HepG2 (cell line): ENCODE measurements at regions not wholly inside any gene's neighbourhood (a gene's known extent, or its start where the extent isn't known, plus 50 kb on each side); places are given as distances from the start of the nearest gene placed in this dataset.

Source experiments
- ATAC-seq: fragments of 200-7000 bp; cut with Tn5 transposase; 3 replicates; pipeline ENCODE4 v1.9.1; 2020; ENCODE audit warnings: mild to moderate bottlenecking, moderate library complexity
- BruUV-seq: library from RNA; stranded (reverse); fragments of 400-500 nt; replicated peaks from 2 replicates; lab custom pipeline; 2021; lab: Mats Ljungman, UMichigan
- CTCF ChIA-PET: fragments of 300-600 bp; formaldehyde crosslinking; extraction: SDS; loops from one replicate; lab custom pipeline; 2021; ENCODE audit warnings: low total read pairs, inconsistent platforms, low intra/inter-chr PET ratio; lab: Yijun Ruan, JAX
- POLR2A ChIA-PET: fragments of 350-600 bp; sonication (Branson Sonifier 250); formaldehyde crosslinking; loops from one replicate; lab custom pipeline; 2020; ENCODE audit warnings: antibody characterized with exemption, inconsistent platforms; lab: Yijun Ruan, JAX
- DNase-seq: peaks from one replicate; pipeline ENCODE4 v3.0.0-alpha.2; 2015; ENCODE audit warnings: low spot score
- FAIRE-seq: peaks from 3 replicates; lab custom pipeline; 2011; peaks lifted over from hg19 to GRCh38; lab: Jason Lieb, UNC
- H2AFZ ChIP-seq: one replicate; pipeline ENCODE4 v1.6.1; 2011; ENCODE audit warnings: low read length, inconsistent platforms
- H3K27ac ChIP-seq: fragments of 300-600 bp; 3 replicates; pipeline ENCODE4 v1.8.0; 2011; ENCODE audit warnings: mixed run types, mild to moderate bottlenecking, mixed read lengths, low read length, inconsistent platforms; ENCODE audit not compliant: insufficient read depth; ENCODE audit errors: extremely low read length
- H3K27me3 ChIP-seq, 2 experiments: fragments of 200-600 bp in 1 of 2; 2 replicates in 1 of 2; 3 replicates in 1 of 2; pipeline versions ENCODE4 v1.6.0 to v1.8.0; 2011; ENCODE audit warnings: low read length in 2 of 2, mild to moderate bottlenecking in 2 of 2, moderate library complexity in 2 of 2, inconsistent platforms in 1 of 2; ENCODE audit not compliant: insufficient read depth in 2 of 2, control insufficient read depth in 1 of 2
- H3K36me3 ChIP-seq, 2 experiments: fragments of 200-600 bp in 1 of 2; replicated peaks in 1 of 2; 2 replicates in 1 of 2; 3 replicates in 1 of 2; pipeline versions ENCODE4 v1.5.1 to v1.8.0; 2011; ENCODE audit warnings: low read length in 2 of 2, inconsistent platforms in 1 of 2; ENCODE audit not compliant: insufficient read depth in 2 of 2, control insufficient read depth in 1 of 2
- H3K4me1 ChIP-seq: 2 replicates; pipeline ENCODE4 v1.5.1; 2012; ENCODE audit warnings: low read length, inconsistent platforms; ENCODE audit not compliant: insufficient read depth
- H3K4me2 ChIP-seq: 2 replicates; pipeline ENCODE4 v1.6.0; 2011; ENCODE audit warnings: low read depth, low read length, inconsistent platforms
- H3K4me3 ChIP-seq, 3 experiments: fragments of 200-600 bp in 1 of 3; sonication (generic), shearing (Covaris generic) in 1 of 3; replicated peaks in 1 of 3; 2 replicates each; pipeline ENCODE4 v1.5.1; 2011 to 2016; ENCODE audit warnings: low read length in 3 of 3, inconsistent platforms in 2 of 3, low read depth in 2 of 3, mild to moderate bottlenecking in 2 of 3, control low read depth in 1 of 3, mixed read lengths in 1 of 3; ENCODE audit not compliant: insufficient read depth in 1 of 3
- H3K79me2 ChIP-seq: one replicate; pipeline ENCODE4 v1.6.1; 2011; ENCODE audit warnings: low read length, inconsistent platforms; ENCODE audit not compliant: insufficient read depth
- H3K9ac ChIP-seq: 2 replicates; pipeline ENCODE4 v1.6.0; 2011; ENCODE audit warnings: mild to moderate bottlenecking, low read depth, low read length, inconsistent platforms; ENCODE audit not compliant: insufficient read depth
- H3K9me3 ChIP-seq: 2 replicates; pipeline ENCODE4 v1.5.1; 2012; ENCODE audit warnings: mild to moderate bottlenecking, low read length
- H4K20me1 ChIP-seq: 2 replicates; pipeline ENCODE4 v1.6.0; 2011; ENCODE audit warnings: inconsistent platforms, mild to moderate bottlenecking, low read length, moderate library complexity; ENCODE audit not compliant: insufficient read depth
- CAMTA2 ChIP-seq: sonication (generic); formaldehyde crosslinking; IDR thresholded peaks from 2 replicates; pipeline ENCODE4 v1.4.0; 2020; ENCODE audit warnings: mild to moderate bottlenecking, missing genetic modification reagents, borderline replicate concordance
- DDIT3 ChIP-seq: sonication (generic); formaldehyde crosslinking; IDR thresholded peaks from 2 replicates; pipeline ENCODE4 v1.4.0; 2020; ENCODE audit warnings: mild to moderate bottlenecking, missing genetic modification reagents
- EP300 ChIP-seq, 3 experiments: sonication (generic) in 1 of 3; formaldehyde crosslinking in 1 of 3; IDR thresholded peaks; 2 replicates each; pipeline versions ENCODE4 v1.5.1 to v1.6.1; 2011 to 2020; ENCODE audit warnings: low read depth in 2 of 3, low read length in 2 of 3, borderline replicate concordance in 1 of 3, improper control_type of control experiment in 1 of 3, mild to moderate bottlenecking in 1 of 3, missing genetic modification reagents in 1 of 3, moderate library complexity in 1 of 3
- HOXA3 ChIP-seq: sonication (generic); formaldehyde crosslinking; IDR thresholded peaks from 2 replicates; pipeline ENCODE4 v1.5.0; 2020; ENCODE audit warnings: missing genetic modification reagents
- KDM5A ChIP-seq: fragments of 200-600 bp; sonication (generic); IDR thresholded peaks from 2 replicates; pipeline ENCODE4 v1.7.0; 2018; ENCODE audit warnings: antibody characterized with exemption, mild to moderate bottlenecking, low read length, borderline replicate concordance
- MXI1 ChIP-seq: IDR thresholded peaks from 3 replicates; pipeline ENCODE4 v1.6.1; 2012; ENCODE audit warnings: low read depth, low read length, inconsistent platforms, borderline replicate concordance
- NCOR1 ChIP-seq: fragments of 200-600 bp; sonication (generic); IDR thresholded peaks from 2 replicates; pipeline ENCODE4 v1.7.0; 2017; ENCODE audit warnings: antibody characterized with exemption, low read length, borderline replicate concordance
- POGZ ChIP-seq: sonication (generic); formaldehyde crosslinking; IDR thresholded peaks from 2 replicates; pipeline ENCODE4 v1.4.0; 2020; ENCODE audit warnings: mild to moderate bottlenecking, missing genetic modification reagents
- RBM22 ChIP-seq: fragments of 200-400 bp; formaldehyde crosslinking; optimal IDR thresholded peaks from 2 replicates; pipeline ENCODE3; 2017; ENCODE audit warnings: mild to moderate bottlenecking, low read length, moderate library complexity
- RNF219 ChIP-seq: sonication (generic); formaldehyde crosslinking; IDR thresholded peaks from 2 replicates; pipeline ENCODE4 v1.5.0; 2020; ENCODE audit warnings: mild to moderate bottlenecking, missing genetic modification reagents
- TOE1 ChIP-seq: sonication (generic); formaldehyde crosslinking; IDR thresholded peaks from 2 replicates; pipeline ENCODE4 v1.4.0; 2020; ENCODE audit warnings: mild to moderate bottlenecking, missing genetic modification reagents
- ZNF124 ChIP-seq: sonication (generic); formaldehyde crosslinking; IDR thresholded peaks from 2 replicates; pipeline ENCODE4 v1.4.0; 2020; ENCODE audit warnings: missing genetic modification reagents
- ZNF224 ChIP-seq: sonication (generic); formaldehyde crosslinking; IDR thresholded peaks from 2 replicates; pipeline ENCODE4 v1.5.0; 2020; ENCODE audit warnings: mild to moderate bottlenecking, missing genetic modification reagents
- ZNF317 ChIP-seq: sonication (generic); formaldehyde crosslinking; IDR thresholded peaks from 2 replicates; pipeline ENCODE4 v1.5.0; 2020; ENCODE audit warnings: mild to moderate bottlenecking, missing genetic modification reagents
- ZNF343 ChIP-seq: sonication (generic); formaldehyde crosslinking; IDR thresholded peaks from 2 replicates; pipeline ENCODE4 v1.4.0; 2020; ENCODE audit warnings: mild to moderate bottlenecking, missing genetic modification reagents
- ZNF484 ChIP-seq: sonication (generic); formaldehyde crosslinking; IDR thresholded peaks from 2 replicates; pipeline ENCODE4 v1.5.1; 2020; ENCODE audit warnings: mild to moderate bottlenecking, low read depth, missing genetic modification reagents, borderline replicate concordance
- ZSCAN22 ChIP-seq: sonication (generic); formaldehyde crosslinking; IDR thresholded peaks from 2 replicates; pipeline ENCODE4 v1.4.0; 2020; ENCODE audit warnings: mild to moderate bottlenecking, missing genetic modification reagents
- ZZZ3 ChIP-seq: sonication (generic); formaldehyde crosslinking; IDR thresholded peaks from 2 replicates; pipeline ENCODE4 v1.4.0; 2020; ENCODE audit warnings: missing genetic modification reagents, mild to moderate bottlenecking, borderline replicate concordance
- WGBS: methylation state at CpG from one replicate; pipeline ENCODE4 v1.1.6; 2017; ENCODE audit warnings: low lambda C conversion rate; 5-methylcytosine and 5-hydroxymethylcytosine counted together
- in situ Hi-C: cut with HindIII; loops from 2 replicates; pipeline ENCODE4 v1.10.0; 2017; ENCODE audit warnings: low pct_unique_long_range_greater_than_20kb; ENCODE audit not compliant: extremely low pct_ligation_motif_present
- intact Hi-C: fragments of 100-400 bp; cut with micrococcal nuclease; formaldehyde crosslinking; loops from one replicate; pipeline ENCODE4 v1.10.0; 2022; ENCODE audit not compliant: unreplicated experiment

- Histone ChIP-seq H3K36me3 (no peaks in the 10 kb centered on the region), H3K4me2 (no peak overlapping the region), H3K27me3 (no peaks in the 10 kb centered on the region), H2AFZ (no peak overlapping the region), H3K4me3 (no peak overlapping the region), H3K4me1 (no peaks in the 10 kb centered on the region), H3K27ac (no peak overlapping the region), H3K9me3 (peaks cover 9% of the 10 kb centered on the region), H3K79me2 (no peaks in the 10 kb centered on the region), H3K9ac (no peak overlapping the region), H4K20me1 (no peaks in the 10 kb centered on the region)
- intact Hi-C loops: no loop called here
- ChIA-PET CTCF (no interaction called here), POLR2A (interaction anchor here (0.8 kb wide), 1 partner anchor 16 kb away, joined by 3 read pairs; no protein-coding TSS in a partner anchor)
- DNase-seq: no peak
- ATAC-seq: no peak
- FAIRE-seq: no peak
- 15% methylated on average over 2 of the region's 2 CpGs for WGBS
- BruUV-seq: no TSS peak
- in situ Hi-C loops: no loop called here
- TF ChIP-seq ZNF224 (CRISPR knock-in tag) (no peak), ZNF484 (CRISPR knock-in tag) (no peak)
These were observed 717.3 kb upstream of the ACTRT1 start for GRCh38 chrX:128769495-128769894.

DNA sequence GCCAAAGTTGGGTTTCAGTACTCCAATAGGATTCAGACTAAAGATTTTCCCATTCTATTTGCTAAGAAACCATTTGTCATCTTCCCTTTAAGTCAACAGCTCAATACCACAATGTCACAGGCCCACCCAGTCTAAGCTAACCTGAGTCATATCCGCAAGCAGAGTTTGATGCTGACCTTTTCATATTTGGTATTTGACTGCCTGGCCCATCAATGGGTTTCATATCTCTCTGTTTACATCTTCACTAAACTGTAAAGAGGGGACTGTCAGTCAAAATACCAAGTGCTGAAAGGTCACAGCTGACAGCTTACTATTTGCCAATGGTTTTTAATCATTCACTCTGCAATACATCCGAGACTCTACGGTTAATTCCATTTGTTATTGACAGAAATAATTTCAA lies 707.5 kb upstream of the ACTRT1 start:
- in situ Hi-C loops: no loop called here
- POLR2A ChIA-PET: no interaction called here
- H2AFZ ChIP-seq: no peak overlapping the region
- no peaks in the 10 kb centered on the region for H4K20me1 ChIP-seq
- H3K4me1 ChIP-seq: peaks cover 17% of the 10 kb centered on the region
- no peaks in the 10 kb centered on the region for H3K79me2 ChIP-seq
- no peaks in the 10 kb centered on the region for H3K36me3 ChIP-seq
- CTCF ChIA-PET: no interaction called here
- H3K4me2 ChIP-seq: peak overlapping the region; percentile 36; the same call in 1 of the 2 replicates
- no peaks in the 10 kb centered on the region for H3K9me3 ChIP-seq
- FAIRE-seq (peak; percentile 74), ATAC-seq (peak; percentile 97), DNase-seq (peak; percentile 66)
- H3K4me3 ChIP-seq: no peak overlapping the region
- H3K9ac ChIP-seq: no peak overlapping the region
- H3K27me3 ChIP-seq: no peaks in the 10 kb centered on the region
- intact Hi-C loops: no loop called here
- H3K27ac ChIP-seq: no peak overlapping the region
- BruUV-seq: no TSS peak
- 0% methylated on average over 3 of the region's 3 CpGs for WGBS
- TF ChIP-seq CAMTA2 (CRISPR knock-in tag): no peak
- TF ChIP-seq RNF219 (CRISPR knock-in tag): no peak
- no peak for TF ChIP-seq RBM22
- TF ChIP-seq ZNF317 (CRISPR knock-in tag): no peak
- TF ChIP-seq EP300 (IDR thresholded peaks at IDR 0.05; ENCODE audit: low read depth in 2 of 2, low read length in 2 of 2): peak in 1 of 2 experiments; percentile 77; a peak in 2 of 4 replicates
- TF ChIP-seq EP300 (CRISPR knock-in tag; IDR thresholded peaks at IDR 0.05; ENCODE audit: borderline replicate concordance): no peak
- TF ChIP-seq NCOR1: no peak
- TF ChIP-seq MXI1: no peak
- TF ChIP-seq ZSCAN22 (CRISPR knock-in tag): no peak
- TF ChIP-seq TOE1 (CRISPR knock-in tag): no peak
- no peak for TF ChIP-seq ZNF343 (CRISPR knock-in tag)
- TF ChIP-seq KDM5A: no peak
- no peak for TF ChIP-seq HOXA3 (CRISPR knock-in tag)
- TF ChIP-seq POGZ (CRISPR knock-in tag): 0 out of 2 replicates have a peak, but pooled peaks have one; percentile 41
- TF ChIP-seq ZZZ3 (CRISPR knock-in tag): no peak
- no peak for TF ChIP-seq DDIT3 (CRISPR knock-in tag)
- TF ChIP-seq ZNF124: no peak
